SK-N-SH (cell line): ENCODE measurements at regions not wholly inside any gene's neighbourhood (a gene's known extent, or its start where the extent isn't known, plus 50 kb on each side); places are given as distances from the start of the nearest gene placed in this dataset.

Experiments
- CTCF ChIP-seq: fragments of 200-600 bp; sonication (generic); IDR thresholded peaks from 2 replicates; pipeline ENCODE4 v1.6.1; 2017; ENCODE audit warnings: antibody characterized with exemption, mild to moderate bottlenecking, moderate library complexity
- TEAD4 ChIP-seq: IDR thresholded peaks from 2 replicates; pipeline ENCODE4 v1.4.0; 2012; ENCODE audit warnings: mild to moderate bottlenecking, borderline replicate concordance; ENCODE audit not compliant: insufficient read depth
- USF2 ChIP-seq: fragments of 150-350 bp; IDR thresholded peaks from 2 replicates; pipeline ENCODE4 v1.6.1; 2017; ENCODE audit warnings: antibody characterized with exemption, low read length, low read depth, borderline replicate concordance
- TF ChIP-seq, protein P1 (sequence below): IDR thresholded peaks from 2 replicates; pipeline ENCODE4 v1.4.0; 2012; ENCODE audit warnings: low read depth, borderline replicate concordance

GRCh38 chr2:220001751-220002150, 374.3 kb downstream of the SLC4A3 start:
- TF ChIP-seq TEAD4 (0 out of 2 replicates have a peak, but pooled peaks have one; percentile 25), CTCF (no peak), USF2 (no peak)
- TF ChIP-seq, protein P1, sequence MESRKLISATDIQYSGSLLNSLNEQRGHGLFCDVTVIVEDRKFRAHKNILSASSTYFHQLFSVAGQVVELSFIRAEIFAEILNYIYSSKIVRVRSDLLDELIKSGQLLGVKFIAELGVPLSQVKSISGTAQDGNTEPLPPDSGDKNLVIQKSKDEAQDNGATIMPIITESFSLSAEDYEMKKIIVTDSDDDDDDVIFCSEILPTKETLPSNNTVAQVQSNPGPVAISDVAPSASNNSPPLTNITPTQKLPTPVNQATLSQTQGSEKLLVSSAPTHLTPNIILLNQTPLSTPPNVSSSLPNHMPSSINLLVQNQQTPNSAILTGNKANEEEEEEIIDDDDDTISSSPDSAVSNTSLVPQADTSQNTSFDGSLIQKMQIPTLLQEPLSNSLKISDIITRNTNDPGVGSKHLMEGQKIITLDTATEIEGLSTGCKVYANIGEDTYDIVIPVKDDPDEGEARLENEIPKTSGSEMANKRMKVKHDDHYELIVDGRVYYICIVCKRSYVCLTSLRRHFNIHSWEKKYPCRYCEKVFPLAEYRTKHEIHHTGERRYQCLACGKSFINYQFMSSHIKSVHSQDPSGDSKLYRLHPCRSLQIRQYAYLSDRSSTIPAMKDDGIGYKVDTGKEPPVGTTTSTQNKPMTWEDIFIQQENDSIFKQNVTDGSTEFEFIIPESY = no peak
